Femur (tissue), 1 donor: ENCODE measurements at regions not wholly inside any gene's neighbourhood (a gene's known extent, or its start where the extent isn't known, plus 50 kb on each side); places are given as distances from the start of the nearest gene placed in this dataset.

Experiments used
- DNase-seq: peaks from one replicate; pipeline ENCODE4 v3.0.0-alpha.2; 2017

GRCh38 chr12:78407722-78408121, 456.9 kb upstream of the SYT1 start:
- DNase-seq, result no peak

- no peak for DNase-seq
These were observed 450.5 kb upstream of the SYT1 start for GRCh38 chr12:78414071-78414470.

- no peak for DNase-seq
These were observed 445.7 kb upstream of the SYT1 start for GRCh38 chr12:78418919-78419318.

GRCh38 chr12:78419513-78419912, 445.1 kb upstream of the SYT1 start:
- no peak for DNase-seq

GRCh38 chr12:78420991-78421390, 443.6 kb upstream of the SYT1 start:
- DNase-seq, result no peak

- DNase-seq, result no peak
These were observed 434.0 kb upstream of the SYT1 start for GRCh38 chr12:78430551-78430950.

GRCh38 chr12:78431931-78432330, 432.6 kb upstream of the SYT1 start:
- no peak for DNase-seq

- DNase-seq, result no peak
These were observed 424.9 kb upstream of the SYT1 start for GRCh38 chr12:78439666-78440065.

- no peak for DNase-seq
These were observed 422.7 kb upstream of the SYT1 start for GRCh38 chr12:78441737-78442453.

- no peak for DNase-seq
These were observed 422.1 kb upstream of the SYT1 start for GRCh38 chr12:78442454-78442801.

GRCh38 chr12:78446555-78446954, 418.0 kb upstream of the SYT1 start:
- no peak for DNase-seq

GRCh38 chr12:78447373-78447772, 417.2 kb upstream of the SYT1 start:
- no peak for DNase-seq

GRCh38 chr12:78448692-78449091, 415.9 kb upstream of the SYT1 start:
- no peak for DNase-seq

- no peak for DNase-seq
These were observed 408.6 kb upstream of the SYT1 start for GRCh38 chr12:78455991-78456390.

- DNase-seq, result no peak
These were observed 406.6 kb upstream of the SYT1 start for GRCh38 chr12:78457938-78458337.

- no peak for DNase-seq
These were observed 394.0 kb upstream of the SYT1 start for GRCh38 chr12:78470354-78471195.

- no peak for DNase-seq
These were observed 391.4 kb upstream of the SYT1 start for GRCh38 chr12:78473136-78473535.

GRCh38 chr12:78473561-78473960, 391.0 kb upstream of the SYT1 start:
- no peak for DNase-seq

GRCh38 chr12:78483767-78484315, 380.7 kb upstream of the SYT1 start:
- DNase-seq, result no peak

GRCh38 chr12:78489990-78490389, 374.6 kb upstream of the SYT1 start:
- DNase-seq, result no peak

GRCh38 chr12:78490861-78491260, 373.7 kb upstream of the SYT1 start:
- no peak for DNase-seq

GRCh38 chr12:78494911-78495310, 369.7 kb upstream of the SYT1 start:
- DNase-seq, result no peak

GRCh38 chr12:78501825-78502224, 362.7 kb upstream of the SYT1 start:
- no peak for DNase-seq

- DNase-seq, result no peak
These were observed 345.2 kb upstream of the SYT1 start for GRCh38 chr12:78519422-78519821.
